GM12892 (cell line): ENCODE measurements at regions not wholly inside any gene's neighbourhood (a gene's known extent, or its start where the extent isn't known, plus 50 kb on each side); places are given as distances from the start of the nearest gene placed in this dataset.

Experiments used
- DNase-seq: peaks from one replicate; pipeline ENCODE4 v3.0.0; 2011; ENCODE audit not compliant: insufficient read length
- FAIRE-seq: peaks from 2 replicates; lab custom pipeline; 2011; peaks lifted over from hg19 to GRCh38; lab: Jason Lieb, UNC
- POLR2A ChIP-seq: IDR thresholded peaks from 2 replicates; pipeline ENCODE4 v1.6.1; 2011; ENCODE audit warnings: low read depth, low read length, control low read depth
- POLR2AphosphoS5 ChIP-seq: IDR thresholded peaks from 2 replicates; pipeline ENCODE4 v1.6.1; 2011; ENCODE audit warnings: low read depth, low read length, control low read depth
- TAF1 ChIP-seq: IDR thresholded peaks from 2 replicates; pipeline ENCODE4 v1.6.1; 2011; ENCODE audit warnings: low read depth, mild to moderate bottlenecking, control low read depth, low read length, borderline replicate concordance

GRCh38 chr4:45985038-45985437 is 138.8 kb downstream of the GABRG1 start:
- DNase-seq = no peak
- TF ChIP-seq POLR2AphosphoS5 = no peak
- TF ChIP-seq POLR2A = no peak
- no peak for TF ChIP-seq TAF1
- no peak for FAIRE-seq

- FAIRE-seq (no peak), DNase-seq (no peak)
- TF ChIP-seq POLR2A = no peak
- TF ChIP-seq TAF1 = no peak
- no peak for TF ChIP-seq POLR2AphosphoS5
Measured at GRCh38 chr4:45971108-45971507, 152.7 kb downstream of the GABRG1 start.

GRCh38 chr4:45957353-45957752 is 166.5 kb downstream of the GABRG1 start:
- DNase-seq (no peak), FAIRE-seq (no peak)
- no peak for TF ChIP-seq POLR2AphosphoS5

GRCh38 chr4:45954276-45954675 is 169.6 kb downstream of the GABRG1 start:
- FAIRE-seq = no peak

GRCh38 chr4:45951153-45951552 is 172.7 kb downstream of the GABRG1 start:
- no peak for FAIRE-seq
- no peak for TF ChIP-seq POLR2AphosphoS5
- no peak for DNase-seq

More at GRCh38 chr4:45954276-45954675, 169.6 kb downstream of the GABRG1 start:
- TF ChIP-seq POLR2A = no peak
- DNase-seq = no peak

- DNase-seq (no peak), FAIRE-seq (no peak)
- TF ChIP-seq TAF1 = no peak
Measured at GRCh38 chr4:45946699-45947098, 177.2 kb downstream of the GABRG1 start.

GRCh38 chr4:45944000-45944399 is 179.9 kb downstream of the GABRG1 start:
- TF ChIP-seq POLR2A = no peak
- TF ChIP-seq TAF1 = no peak
- no peak for TF ChIP-seq POLR2AphosphoS5
- DNase-seq (no peak), FAIRE-seq (no peak)

GRCh38 chr4:45939056-45939455 is 184.8 kb downstream of the GABRG1 start:
- no peak for FAIRE-seq
- no peak for DNase-seq
- TF ChIP-seq POLR2A (no peak), TAF1 (no peak), POLR2AphosphoS5 (no peak)

- no peak for DNase-seq
- TF ChIP-seq POLR2A (no peak), POLR2AphosphoS5 (no peak), TAF1 (no peak)
- no peak for FAIRE-seq
Measured at GRCh38 chr4:45931154-45931553, 192.7 kb downstream of the GABRG1 start.

GRCh38 chr4:45927641-45928040 is 196.2 kb downstream of the GABRG1 start:
- TF ChIP-seq TAF1 = no peak
- TF ChIP-seq POLR2A = no peak
- no peak for TF ChIP-seq POLR2AphosphoS5
- no peak for DNase-seq
- FAIRE-seq = no peak

- no peak for TF ChIP-seq POLR2A
- TF ChIP-seq TAF1 = no peak
- TF ChIP-seq POLR2AphosphoS5 = no peak
- FAIRE-seq = no peak
- DNase-seq = no peak
Measured at GRCh38 chr4:45925809-45926208, 198.0 kb downstream of the GABRG1 start.

GRCh38 chr4:45920861-45921260 is 203.0 kb downstream of the GABRG1 start:
- TF ChIP-seq POLR2A (no peak), TAF1 (no peak), POLR2AphosphoS5 (no peak)
- DNase-seq (no peak), FAIRE-seq (no peak)

- no peak for DNase-seq
- no peak for FAIRE-seq
- TF ChIP-seq POLR2AphosphoS5 (no peak), TAF1 (no peak), POLR2A (no peak)
Measured at GRCh38 chr4:45910511-45910910, 213.3 kb downstream of the GABRG1 start.
